A549 (cell line): ENCODE measurements at regions not wholly inside any gene's neighbourhood (a gene's known extent, or its start where the extent isn't known, plus 50 kb on each side); places are given as distances from the start of the nearest gene placed in this dataset.

Source experiments
- ATAC-seq, 2 experiments: fragments of 200-7000 bp in 1 of 2; fragments of >200 bp in 1 of 2; cut with Nextera tagmentation in 1 of 2; cut with Tn5 transposase in 1 of 2; 3 replicates each; pipeline versions ENCODE4 v1.8.0 to v1.9.1; 2018 to 2020; ENCODE audit warnings: mild to moderate bottlenecking in 1 of 2, moderate library complexity in 1 of 2
- CTCF ChIA-PET: fragments of 300-600 bp; sonication (Branson Sonifier 250); formaldehyde crosslinking; extraction: SDS; loops from one replicate; lab custom pipeline; 2021; ENCODE audit warnings: antibody characterized with exemption, inconsistent platforms; lab: Yijun Ruan, JAX
- POLR2A ChIA-PET: fragments of 350-600 bp; formaldehyde crosslinking; extraction: SDS; loops from one replicate; lab custom pipeline; 2021; ENCODE audit warnings: antibody characterized with exemption, inconsistent platforms; lab: Yijun Ruan, JAX
- DNase-seq, 2 experiments: peaks; one replicate each; pipeline versions ENCODE4 v3.0.0 to v3.0.0-alpha.2; 2011 to 2016; ENCODE audit warnings: low read depth in 1 of 2, low spot score in 1 of 2
- FAIRE-seq: peaks from 2 replicates; lab custom pipeline; 2011; peaks lifted over from hg19 to GRCh38; lab: Jason Lieb, UNC
- H3K27ac ChIP-seq, 2 experiments: fragments of >200 bp; sonication (Bioruptor Twin); formaldehyde crosslinking; 3 replicates each; pipeline ENCODE4 v1.5.1; 2016 to 2017
- H3K4me1 ChIP-seq: fragments of >200 bp; sonication (Bioruptor Twin); formaldehyde crosslinking; 3 replicates; pipeline ENCODE4 v1.6.1; 2016
- H3K4me2 ChIP-seq: fragments of >200 bp; sonication (Bioruptor Twin); formaldehyde crosslinking; 3 replicates; pipeline ENCODE4 v1.6.1; 2016
- H3K4me3 ChIP-seq: fragments of >200 bp; sonication (Bioruptor Twin); formaldehyde crosslinking; 3 replicates; pipeline ENCODE4 v1.5.1; 2016
- H3K9me3 ChIP-seq: fragments of >200 bp; sonication (Bioruptor Twin); formaldehyde crosslinking; 3 replicates; pipeline ENCODE4 v1.6.1; 2016
- BHLHE40 ChIP-seq: IDR thresholded peaks from 2 replicates; pipeline ENCODE4 v1.6.1; 2012; ENCODE audit warnings: low read depth, low read length, inconsistent platforms
- CBX8 ChIP-seq: fragments of 200-600 bp; sonication (generic); IDR thresholded peaks from 2 replicates; pipeline ENCODE4 v1.6.1; 2016
- CHD2 ChIP-seq: fragments of 150-350 bp; IDR thresholded peaks from 2 replicates; pipeline ENCODE4 v1.6.1; 2014; ENCODE audit warnings: low read length; ENCODE audit not compliant: partially characterized antibody
- EHF ChIP-seq: fragments of 250-450 bp; sonication (Bioruptor Pico); IDR thresholded peaks from 2 replicates; pipeline ENCODE4 v1.5.0; 2020; ENCODE audit warnings: mild to moderate bottlenecking
- FOXS1 ChIP-seq: fragments of 250-450 bp; sonication (Bioruptor Pico); IDR thresholded peaks from 2 replicates; pipeline ENCODE4 v1.5.0; 2020; ENCODE audit warnings: mild to moderate bottlenecking, moderate library complexity
- HDAC2 ChIP-seq: fragments of 200-600 bp; sonication (generic); IDR thresholded peaks from 2 replicates; pipeline ENCODE4 v1.6.1; 2016
- HEYL ChIP-seq: fragments of 250-450 bp; sonication (Bioruptor Pico); IDR thresholded peaks from 2 replicates; pipeline ENCODE4 v1.8.0; 2021; ENCODE audit warnings: mild to moderate bottlenecking, moderate library complexity
- HOXA7 ChIP-seq: fragments of 250-450 bp; sonication (Bioruptor Pico); IDR thresholded peaks from 2 replicates; pipeline ENCODE4 v1.5.0; 2020; ENCODE audit warnings: mild to moderate bottlenecking, moderate library complexity
- HOXB13 ChIP-seq: fragments of 250-450 bp; sonication (Bioruptor Pico); IDR thresholded peaks from 2 replicates; pipeline ENCODE4 v1.5.0; 2020; ENCODE audit warnings: low read depth, mild to moderate bottlenecking, moderate library complexity
- HOXB5 ChIP-seq: fragments of 250-450 bp; sonication (Bioruptor Pico); IDR thresholded peaks from 2 replicates; pipeline ENCODE4 v1.5.0; 2020; ENCODE audit warnings: mild to moderate bottlenecking, moderate library complexity
- JUN ChIP-seq, 2 experiments: fragments of >200 bp; sonication (Bioruptor Twin); formaldehyde crosslinking; IDR thresholded peaks; 2 replicates in 1 of 2; 3 replicates in 1 of 2; pipeline ENCODE4 v1.6.1; 2016 to 2017
- KDM1A ChIP-seq: fragments of 200-600 bp; sonication (generic); IDR thresholded peaks from 2 replicates; pipeline ENCODE4 v1.6.1; 2016; ENCODE audit warnings: low read depth, mild to moderate bottlenecking
- KDM5A ChIP-seq: fragments of 200-600 bp; sonication (generic); IDR thresholded peaks from 2 replicates; pipeline ENCODE4 v1.6.1; 2016; ENCODE audit warnings: antibody characterized with exemption, mild to moderate bottlenecking
- POLR2A ChIP-seq: IDR thresholded peaks from 2 replicates; pipeline ENCODE4 v1.6.1; 2012; ENCODE audit warnings: mild to moderate bottlenecking, low read length
- RAD21 ChIP-seq, 2 experiments: fragments of >200 bp in 1 of 2; sonication (Bioruptor Twin) in 1 of 2; formaldehyde crosslinking in 1 of 2; IDR thresholded peaks in 1 of 2; conservative IDR thresholded peaks in 1 of 2; 2 replicates in 1 of 2; 3 replicates in 1 of 2; pipeline ENCODE4 v1.6.1; 2012 to 2018; ENCODE audit warnings: inconsistent platforms in 1 of 2
- RFX5 ChIP-seq: fragments of 450-650 bp; IDR thresholded peaks from 2 replicates; pipeline ENCODE4 v1.7.1; 2014; ENCODE audit warnings: antibody characterized with exemption, mild to moderate bottlenecking, moderate library complexity
- RNF2 ChIP-seq: fragments of 200-600 bp; sonication (generic); IDR thresholded peaks from 2 replicates; pipeline ENCODE4 v1.6.1; 2016; ENCODE audit warnings: low read depth, mild to moderate bottlenecking, antibody characterized with exemption, moderate library complexity, borderline replicate concordance
- SREBF2 ChIP-seq: fragments of 450-650 bp; IDR thresholded peaks from 2 replicates; pipeline ENCODE4 v1.6.1; 2014; ENCODE audit warnings: mild to moderate bottlenecking, moderate library complexity
- ZFP36 ChIP-seq: fragments of 450-650 bp; IDR thresholded peaks from 2 replicates; pipeline ENCODE4 v1.6.1; 2014; ENCODE audit warnings: borderline replicate concordance; ENCODE audit not compliant: partially characterized antibody
- WGBS: methylation state at CpG from one replicate; pipeline ENCODE4 v1.1.6; 2017; ENCODE audit errors: missing lambda C conversion rate; 5-methylcytosine and 5-hydroxymethylcytosine counted together
- TF ChIP-seq, protein P1 (sequence below): fragments of 250-450 bp; sonication (Bioruptor Pico); IDR thresholded peaks from 2 replicates; pipeline ENCODE4 v1.5.0; 2020; ENCODE audit warnings: low read depth, mild to moderate bottlenecking, moderate library complexity
- TF ChIP-seq, protein P2 (sequence below): fragments of 250-450 bp; sonication (Bioruptor Pico); IDR thresholded peaks from 2 replicates; pipeline ENCODE4 v1.5.0; 2021; ENCODE audit warnings: mild to moderate bottlenecking, moderate library complexity, borderline replicate concordance
- TF ChIP-seq, protein P3 (sequence below): fragments of 200-600 bp; sonication (generic); IDR thresholded peaks from 2 replicates; pipeline ENCODE4 v1.6.1; 2016; ENCODE audit warnings: antibody characterized with exemption, mild to moderate bottlenecking, moderate library complexity
- TF ChIP-seq, protein P4 (sequence below): fragments of >200 bp; sonication (Bioruptor Twin); formaldehyde crosslinking; IDR thresholded peaks from 3 replicates; pipeline ENCODE4 v1.5.1; 2016
- TF ChIP-seq, protein P5 (sequence below): IDR thresholded peaks from 2 replicates; pipeline ENCODE4 v1.6.1; 2012
- TF ChIP-seq, protein P6 (sequence below): IDR thresholded peaks from 2 replicates; pipeline ENCODE4 v1.6.1; 2012
- TF ChIP-seq, protein P7 (sequence below): fragments of 150-350 bp; IDR thresholded peaks from 2 replicates; pipeline ENCODE4 v1.6.1; 2014; ENCODE audit warnings: low read depth, mild to moderate bottlenecking, low read length

DNA sequence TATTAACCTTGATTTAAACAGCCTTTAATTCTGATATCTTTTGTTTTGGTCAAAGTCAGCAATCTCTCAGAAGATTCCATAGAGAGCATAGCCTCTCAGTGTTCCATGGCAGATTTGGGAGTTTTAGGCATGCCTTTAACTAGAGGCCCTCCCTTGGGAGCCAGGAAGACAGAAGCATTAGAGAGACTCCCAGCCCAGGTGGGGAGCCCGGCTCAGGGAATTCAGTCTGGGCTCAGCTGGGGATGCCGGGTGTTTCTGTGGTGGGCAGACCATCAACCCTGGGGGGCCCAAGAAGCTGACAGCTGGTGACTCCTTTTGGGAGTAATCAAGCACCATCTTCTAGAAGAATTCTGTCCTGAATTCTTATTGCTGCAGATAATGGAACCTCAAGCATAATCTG lies 99.7 kb upstream of the CELF4 start:
- Histone ChIP-seq H3K4me2 (no peak overlapping the region), H3K27ac (no peak overlapping the region), H3K4me1 (no peaks in the 10 kb centered on the region), H3K9me3 (no peaks in the 10 kb centered on the region), H3K4me3 (no peak overlapping the region)
- FAIRE-seq: no peak
- ATAC-seq: no peak
- CTCF ChIA-PET: no interaction called here
- WGBS: 20% methylated on average over 1 of the region's 2 CpGs
- POLR2A ChIA-PET: no interaction called here
- TF ChIP-seq KDM1A: no peak
- TF ChIP-seq, protein P1, sequence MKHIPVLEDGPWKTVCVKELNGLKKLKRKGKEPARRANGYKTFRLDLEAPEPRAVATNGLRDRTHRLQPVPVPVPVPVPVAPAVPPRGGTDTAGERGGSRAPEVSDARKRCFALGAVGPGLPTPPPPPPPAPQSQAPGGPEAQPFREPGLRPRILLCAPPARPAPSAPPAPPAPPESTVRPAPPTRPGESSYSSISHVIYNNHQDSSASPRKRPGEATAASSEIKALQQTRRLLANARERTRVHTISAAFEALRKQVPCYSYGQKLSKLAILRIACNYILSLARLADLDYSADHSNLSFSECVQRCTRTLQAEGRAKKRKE: no peak
- no peak for TF ChIP-seq HOXB13 (CRISPR knock-in tag)
- TF ChIP-seq POLR2A: no peak
- no peak for TF ChIP-seq HDAC2
- no peak for TF ChIP-seq CHD2
- TF ChIP-seq FOXS1 (CRISPR knock-in tag): no peak
- TF ChIP-seq SREBF2: no peak
- TF ChIP-seq, protein P2, sequence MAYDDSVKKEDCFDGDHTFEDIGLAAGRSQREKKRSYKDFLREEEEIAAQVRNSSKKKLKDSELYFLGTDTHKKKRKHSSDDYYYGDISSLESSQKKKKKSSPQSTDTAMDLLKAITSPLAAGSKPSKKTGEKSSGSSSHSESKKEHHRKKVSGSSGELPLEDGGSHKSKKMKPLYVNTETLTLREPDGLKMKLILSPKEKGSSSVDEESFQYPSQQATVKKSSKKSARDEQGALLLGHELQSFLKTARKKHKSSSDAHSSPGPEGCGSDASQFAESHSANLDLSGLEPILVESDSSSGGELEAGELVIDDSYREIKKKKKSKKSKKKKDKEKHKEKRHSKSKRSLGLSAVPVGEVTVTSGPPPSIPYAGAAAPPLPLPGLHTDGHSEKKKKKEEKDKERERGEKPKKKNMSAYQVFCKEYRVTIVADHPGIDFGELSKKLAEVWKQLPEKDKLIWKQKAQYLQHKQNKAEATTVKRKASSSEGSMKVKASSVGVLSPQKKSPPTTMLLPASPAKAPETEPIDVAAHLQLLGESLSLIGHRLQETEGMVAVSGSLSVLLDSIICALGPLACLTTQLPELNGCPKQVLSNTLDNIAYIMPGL (CRISPR knock-in tag): no peak
- TF ChIP-seq, protein P3, sequence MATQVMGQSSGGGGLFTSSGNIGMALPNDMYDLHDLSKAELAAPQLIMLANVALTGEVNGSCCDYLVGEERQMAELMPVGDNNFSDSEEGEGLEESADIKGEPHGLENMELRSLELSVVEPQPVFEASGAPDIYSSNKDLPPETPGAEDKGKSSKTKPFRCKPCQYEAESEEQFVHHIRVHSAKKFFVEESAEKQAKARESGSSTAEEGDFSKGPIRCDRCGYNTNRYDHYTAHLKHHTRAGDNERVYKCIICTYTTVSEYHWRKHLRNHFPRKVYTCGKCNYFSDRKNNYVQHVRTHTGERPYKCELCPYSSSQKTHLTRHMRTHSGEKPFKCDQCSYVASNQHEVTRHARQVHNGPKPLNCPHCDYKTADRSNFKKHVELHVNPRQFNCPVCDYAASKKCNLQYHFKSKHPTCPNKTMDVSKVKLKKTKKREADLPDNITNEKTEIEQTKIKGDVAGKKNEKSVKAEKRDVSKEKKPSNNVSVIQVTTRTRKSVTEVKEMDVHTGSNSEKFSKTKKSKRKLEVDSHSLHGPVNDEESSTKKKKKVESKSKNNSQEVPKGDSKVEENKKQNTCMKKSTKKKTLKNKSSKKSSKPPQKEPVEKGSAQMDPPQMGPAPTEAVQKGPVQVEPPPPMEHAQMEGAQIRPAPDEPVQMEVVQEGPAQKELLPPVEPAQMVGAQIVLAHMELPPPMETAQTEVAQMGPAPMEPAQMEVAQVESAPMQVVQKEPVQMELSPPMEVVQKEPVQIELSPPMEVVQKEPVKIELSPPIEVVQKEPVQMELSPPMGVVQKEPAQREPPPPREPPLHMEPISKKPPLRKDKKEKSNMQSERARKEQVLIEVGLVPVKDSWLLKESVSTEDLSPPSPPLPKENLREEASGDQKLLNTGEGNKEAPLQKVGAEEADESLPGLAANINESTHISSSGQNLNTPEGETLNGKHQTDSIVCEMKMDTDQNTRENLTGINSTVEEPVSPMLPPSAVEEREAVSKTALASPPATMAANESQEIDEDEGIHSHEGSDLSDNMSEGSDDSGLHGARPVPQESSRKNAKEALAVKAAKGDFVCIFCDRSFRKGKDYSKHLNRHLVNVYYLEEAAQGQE: no peak
- TF ChIP-seq, protein P4, sequence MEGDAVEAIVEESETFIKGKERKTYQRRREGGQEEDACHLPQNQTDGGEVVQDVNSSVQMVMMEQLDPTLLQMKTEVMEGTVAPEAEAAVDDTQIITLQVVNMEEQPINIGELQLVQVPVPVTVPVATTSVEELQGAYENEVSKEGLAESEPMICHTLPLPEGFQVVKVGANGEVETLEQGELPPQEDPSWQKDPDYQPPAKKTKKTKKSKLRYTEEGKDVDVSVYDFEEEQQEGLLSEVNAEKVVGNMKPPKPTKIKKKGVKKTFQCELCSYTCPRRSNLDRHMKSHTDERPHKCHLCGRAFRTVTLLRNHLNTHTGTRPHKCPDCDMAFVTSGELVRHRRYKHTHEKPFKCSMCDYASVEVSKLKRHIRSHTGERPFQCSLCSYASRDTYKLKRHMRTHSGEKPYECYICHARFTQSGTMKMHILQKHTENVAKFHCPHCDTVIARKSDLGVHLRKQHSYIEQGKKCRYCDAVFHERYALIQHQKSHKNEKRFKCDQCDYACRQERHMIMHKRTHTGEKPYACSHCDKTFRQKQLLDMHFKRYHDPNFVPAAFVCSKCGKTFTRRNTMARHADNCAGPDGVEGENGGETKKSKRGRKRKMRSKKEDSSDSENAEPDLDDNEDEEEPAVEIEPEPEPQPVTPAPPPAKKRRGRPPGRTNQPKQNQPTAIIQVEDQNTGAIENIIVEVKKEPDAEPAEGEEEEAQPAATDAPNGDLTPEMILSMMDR: no peak
- TF ChIP-seq HOXB5 (CRISPR knock-in tag): no peak
- TF ChIP-seq, protein P5, sequence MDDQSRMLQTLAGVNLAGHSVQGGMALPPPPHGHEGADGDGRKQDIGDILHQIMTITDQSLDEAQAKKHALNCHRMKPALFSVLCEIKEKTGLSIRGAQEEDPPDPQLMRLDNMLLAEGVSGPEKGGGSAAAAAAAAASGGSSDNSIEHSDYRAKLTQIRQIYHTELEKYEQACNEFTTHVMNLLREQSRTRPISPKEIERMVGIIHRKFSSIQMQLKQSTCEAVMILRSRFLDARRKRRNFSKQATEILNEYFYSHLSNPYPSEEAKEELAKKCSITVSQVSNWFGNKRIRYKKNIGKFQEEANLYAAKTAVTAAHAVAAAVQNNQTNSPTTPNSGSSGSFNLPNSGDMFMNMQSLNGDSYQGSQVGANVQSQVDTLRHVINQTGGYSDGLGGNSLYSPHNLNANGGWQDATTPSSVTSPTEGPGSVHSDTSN: no peak
- TF ChIP-seq EHF (CRISPR knock-in tag): no peak
- no peak for TF ChIP-seq KDM5A
- no peak for TF ChIP-seq BHLHE40
- TF ChIP-seq RAD21 (conservative IDR thresholded peaks at IDR 0.05 in 1 of 2, IDR thresholded peaks at IDR 0.05 in 1 of 2): no peak
- TF ChIP-seq, all 56 proteins: peak for 0
- DNase-seq: no peak

DNA sequence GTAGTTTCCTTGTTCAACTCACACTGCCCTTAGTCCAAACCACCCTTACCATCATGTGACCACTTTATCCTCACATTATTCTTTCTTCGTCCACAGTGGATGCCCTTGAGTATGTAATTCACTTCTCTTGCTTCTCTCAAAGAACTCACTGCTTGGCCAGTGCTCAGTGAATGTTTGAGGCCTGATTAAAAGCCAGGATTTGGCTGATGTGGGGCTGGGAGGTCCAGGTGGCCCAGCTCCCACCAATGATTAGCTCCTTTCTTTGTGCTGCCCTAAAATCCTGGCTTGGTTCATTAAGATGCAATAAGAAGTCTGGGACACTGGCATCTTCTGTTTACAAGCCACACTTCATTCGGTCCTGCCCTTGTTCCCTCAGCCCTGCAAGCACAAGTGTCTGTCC lies 97.8 kb upstream of the CELF4 start:
- H3K4me1 ChIP-seq: no peaks in the 10 kb centered on the region
- no peak overlapping the region for H3K27ac ChIP-seq
- DNase-seq: no peak
- ATAC-seq: no peak
- H3K9me3 ChIP-seq: no peaks in the 10 kb centered on the region
- ChIA-PET POLR2A (no interaction called here), CTCF (no interaction called here)
- 4% methylated on average over 2 of the region's 2 CpGs for WGBS
- H3K4me2 ChIP-seq: no peak overlapping the region
- no peak for FAIRE-seq
- no peak overlapping the region for H3K4me3 ChIP-seq
- TF ChIP-seq HEYL: no peak
- TF ChIP-seq, protein P6, sequence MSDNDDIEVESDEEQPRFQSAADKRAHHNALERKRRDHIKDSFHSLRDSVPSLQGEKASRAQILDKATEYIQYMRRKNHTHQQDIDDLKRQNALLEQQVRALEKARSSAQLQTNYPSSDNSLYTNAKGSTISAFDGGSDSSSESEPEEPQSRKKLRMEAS: no peak
- no peak for TF ChIP-seq RFX5
- TF ChIP-seq CBX8: no peak
- no peak for TF ChIP-seq EHF (CRISPR knock-in tag)
- no peak for TF ChIP-seq ZFP36
- TF ChIP-seq RNF2: no peak
- TF ChIP-seq JUN (IDR thresholded peaks at IDR 0.05): no peak
- TF ChIP-seq, protein P7, sequence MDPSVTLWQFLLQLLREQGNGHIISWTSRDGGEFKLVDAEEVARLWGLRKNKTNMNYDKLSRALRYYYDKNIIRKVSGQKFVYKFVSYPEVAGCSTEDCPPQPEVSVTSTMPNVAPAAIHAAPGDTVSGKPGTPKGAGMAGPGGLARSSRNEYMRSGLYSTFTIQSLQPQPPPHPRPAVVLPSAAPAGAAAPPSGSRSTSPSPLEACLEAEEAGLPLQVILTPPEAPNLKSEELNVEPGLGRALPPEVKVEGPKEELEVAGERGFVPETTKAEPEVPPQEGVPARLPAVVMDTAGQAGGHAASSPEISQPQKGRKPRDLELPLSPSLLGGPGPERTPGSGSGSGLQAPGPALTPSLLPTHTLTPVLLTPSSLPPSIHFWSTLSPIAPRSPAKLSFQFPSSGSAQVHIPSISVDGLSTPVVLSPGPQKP: no peak
- no peak for TF ChIP-seq HOXA7
- no peak for TF ChIP-seq HOXB5 (CRISPR knock-in tag)
- TF ChIP-seq, protein P1: no peak
